HL-60 (cell line): ENCODE measurements at regions not wholly inside any gene's neighbourhood (a gene's known extent, or its start where the extent isn't known, plus 50 kb on each side); places are given as distances from the start of the nearest gene placed in this dataset.

Experiments used
- DNase-seq, 2 experiments: peaks; one replicate each; pipeline ENCODE4 v3.0.0-alpha.2; 2010 to 2020; ENCODE audit warnings: low read depth in 1 of 2, low spot score in 1 of 2
- H3K27ac ChIP-seq: fragments of 250-450 bp; sonication (Bioruptor Pico); replicated peaks from 2 replicates; pipeline ENCODE4 v1.5.1; 2020; ENCODE audit warnings: mild to moderate bottlenecking, moderate library complexity
- H3K27me3 ChIP-seq: fragments of 250-450 bp; sonication (Bioruptor Pico); 2 replicates; pipeline ENCODE4 v1.5.1; 2021; ENCODE audit warnings: mild to moderate bottlenecking, moderate library complexity; ENCODE audit not compliant: insufficient read depth, poor library complexity, severe bottlenecking
- H3K4me3 ChIP-seq: replicated peaks from 2 replicates; pipeline ENCODE4 v1.5.1; 2011; ENCODE audit warnings: mild to moderate bottlenecking, control low read depth, low read length; ENCODE audit not compliant: insufficient read depth
- GABPA ChIP-seq: IDR thresholded peaks from 2 replicates; pipeline ENCODE4 v1.6.1; 2012; ENCODE audit warnings: low read depth
- POLR2AphosphoS5 ChIP-seq: IDR thresholded peaks from 2 replicates; pipeline ENCODE4 v1.6.1; 2012; ENCODE audit warnings: low read depth
- SPI1 ChIP-seq: IDR thresholded peaks from 2 replicates; pipeline ENCODE4 v1.6.1; 2012; ENCODE audit warnings: low read depth, mild to moderate bottlenecking, borderline replicate concordance
- TF ChIP-seq, protein P1 (sequence below): IDR thresholded peaks from one replicate; pipeline ENCODE4 v1.5.1; 2011; ENCODE audit warnings: low read length, control low read depth, inconsistent platforms; ENCODE audit not compliant: insufficient read depth
- TF ChIP-seq, protein P2 (sequence below): IDR thresholded peaks from 2 replicates; pipeline ENCODE4 v1.6.1; 2012; ENCODE audit warnings: low read depth; ENCODE audit not compliant: insufficient replicate concordance

DNA sequence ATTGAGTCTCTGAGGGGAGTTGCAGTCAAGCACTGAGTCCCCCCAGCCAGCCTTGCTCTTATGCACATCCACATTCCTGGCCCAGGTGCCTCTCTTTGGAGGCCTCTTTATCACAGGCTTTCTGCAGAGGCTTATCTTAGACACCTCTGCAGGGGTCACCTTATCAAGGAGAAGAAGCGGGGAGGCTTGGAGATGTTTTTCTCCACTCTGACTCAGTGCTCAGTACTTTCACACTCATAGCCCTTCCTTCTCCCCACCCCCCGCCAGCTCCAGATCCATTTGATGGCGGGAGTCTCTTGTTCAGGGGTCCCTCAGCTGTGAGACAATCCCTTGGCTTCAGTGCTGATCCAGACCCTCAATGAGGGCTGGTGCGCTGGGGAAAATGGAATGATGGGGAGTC, 132.1 kb upstream of the TSHZ2 start:
- Histone ChIP-seq H3K4me3 (no peak overlapping the region), H3K27me3 (no peaks in the 10 kb centered on the region), H3K27ac (no peak overlapping the region)
- DNase-seq = no peak
- TF ChIP-seq POLR2AphosphoS5 (no peak), SPI1 (no peak), GABPA (no peak)
- TF ChIP-seq, protein P1, sequence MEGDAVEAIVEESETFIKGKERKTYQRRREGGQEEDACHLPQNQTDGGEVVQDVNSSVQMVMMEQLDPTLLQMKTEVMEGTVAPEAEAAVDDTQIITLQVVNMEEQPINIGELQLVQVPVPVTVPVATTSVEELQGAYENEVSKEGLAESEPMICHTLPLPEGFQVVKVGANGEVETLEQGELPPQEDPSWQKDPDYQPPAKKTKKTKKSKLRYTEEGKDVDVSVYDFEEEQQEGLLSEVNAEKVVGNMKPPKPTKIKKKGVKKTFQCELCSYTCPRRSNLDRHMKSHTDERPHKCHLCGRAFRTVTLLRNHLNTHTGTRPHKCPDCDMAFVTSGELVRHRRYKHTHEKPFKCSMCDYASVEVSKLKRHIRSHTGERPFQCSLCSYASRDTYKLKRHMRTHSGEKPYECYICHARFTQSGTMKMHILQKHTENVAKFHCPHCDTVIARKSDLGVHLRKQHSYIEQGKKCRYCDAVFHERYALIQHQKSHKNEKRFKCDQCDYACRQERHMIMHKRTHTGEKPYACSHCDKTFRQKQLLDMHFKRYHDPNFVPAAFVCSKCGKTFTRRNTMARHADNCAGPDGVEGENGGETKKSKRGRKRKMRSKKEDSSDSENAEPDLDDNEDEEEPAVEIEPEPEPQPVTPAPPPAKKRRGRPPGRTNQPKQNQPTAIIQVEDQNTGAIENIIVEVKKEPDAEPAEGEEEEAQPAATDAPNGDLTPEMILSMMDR = no peak
- TF ChIP-seq, protein P2, sequence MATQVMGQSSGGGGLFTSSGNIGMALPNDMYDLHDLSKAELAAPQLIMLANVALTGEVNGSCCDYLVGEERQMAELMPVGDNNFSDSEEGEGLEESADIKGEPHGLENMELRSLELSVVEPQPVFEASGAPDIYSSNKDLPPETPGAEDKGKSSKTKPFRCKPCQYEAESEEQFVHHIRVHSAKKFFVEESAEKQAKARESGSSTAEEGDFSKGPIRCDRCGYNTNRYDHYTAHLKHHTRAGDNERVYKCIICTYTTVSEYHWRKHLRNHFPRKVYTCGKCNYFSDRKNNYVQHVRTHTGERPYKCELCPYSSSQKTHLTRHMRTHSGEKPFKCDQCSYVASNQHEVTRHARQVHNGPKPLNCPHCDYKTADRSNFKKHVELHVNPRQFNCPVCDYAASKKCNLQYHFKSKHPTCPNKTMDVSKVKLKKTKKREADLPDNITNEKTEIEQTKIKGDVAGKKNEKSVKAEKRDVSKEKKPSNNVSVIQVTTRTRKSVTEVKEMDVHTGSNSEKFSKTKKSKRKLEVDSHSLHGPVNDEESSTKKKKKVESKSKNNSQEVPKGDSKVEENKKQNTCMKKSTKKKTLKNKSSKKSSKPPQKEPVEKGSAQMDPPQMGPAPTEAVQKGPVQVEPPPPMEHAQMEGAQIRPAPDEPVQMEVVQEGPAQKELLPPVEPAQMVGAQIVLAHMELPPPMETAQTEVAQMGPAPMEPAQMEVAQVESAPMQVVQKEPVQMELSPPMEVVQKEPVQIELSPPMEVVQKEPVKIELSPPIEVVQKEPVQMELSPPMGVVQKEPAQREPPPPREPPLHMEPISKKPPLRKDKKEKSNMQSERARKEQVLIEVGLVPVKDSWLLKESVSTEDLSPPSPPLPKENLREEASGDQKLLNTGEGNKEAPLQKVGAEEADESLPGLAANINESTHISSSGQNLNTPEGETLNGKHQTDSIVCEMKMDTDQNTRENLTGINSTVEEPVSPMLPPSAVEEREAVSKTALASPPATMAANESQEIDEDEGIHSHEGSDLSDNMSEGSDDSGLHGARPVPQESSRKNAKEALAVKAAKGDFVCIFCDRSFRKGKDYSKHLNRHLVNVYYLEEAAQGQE = no peak

DNA sequence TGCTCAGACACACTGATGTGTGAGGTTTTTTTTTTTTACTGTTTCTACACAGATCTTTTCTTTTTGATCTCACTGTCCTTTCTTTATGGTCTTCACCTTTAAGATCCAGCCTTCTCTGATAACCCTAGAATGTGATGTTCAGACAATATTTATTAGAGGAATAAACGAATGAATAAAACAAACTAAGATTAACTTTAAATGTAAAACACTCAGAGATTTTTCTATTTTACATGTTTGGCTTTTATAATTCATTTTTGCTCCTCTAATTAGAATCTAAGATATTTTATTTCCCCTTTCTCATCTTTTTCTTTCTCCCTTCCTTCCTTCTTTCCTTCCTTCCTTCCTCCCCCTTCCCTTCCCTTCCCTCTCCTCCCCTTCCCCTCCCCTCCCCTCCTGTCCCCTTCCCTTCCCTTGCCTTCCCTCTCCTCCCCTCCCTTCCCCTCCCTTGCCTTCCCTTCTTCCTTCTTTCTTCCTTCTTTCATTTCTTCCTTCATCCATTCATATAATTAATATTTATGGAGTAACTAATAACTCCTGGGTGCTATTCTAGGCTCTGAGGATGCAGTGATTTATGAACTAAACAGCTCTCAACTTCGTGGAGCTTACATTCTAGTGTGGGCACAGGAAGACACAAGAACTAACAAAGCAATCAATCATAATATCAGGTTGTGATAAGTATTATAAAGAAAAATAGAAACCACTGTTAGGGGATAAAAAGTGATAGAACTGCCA, 133.5 kb upstream of the TSHZ2 start:
- Histone ChIP-seq H3K4me3 (no peak overlapping the region), H3K27ac (no peak overlapping the region), H3K27me3 (no peaks in the 10 kb centered on the region)
- TF ChIP-seq, protein P2 = no peak
- TF ChIP-seq SPI1 = no peak
- TF ChIP-seq GABPA = no peak
- TF ChIP-seq, protein P1 = no peak
- no peak for TF ChIP-seq POLR2AphosphoS5
- DNase-seq = no peak

DNA sequence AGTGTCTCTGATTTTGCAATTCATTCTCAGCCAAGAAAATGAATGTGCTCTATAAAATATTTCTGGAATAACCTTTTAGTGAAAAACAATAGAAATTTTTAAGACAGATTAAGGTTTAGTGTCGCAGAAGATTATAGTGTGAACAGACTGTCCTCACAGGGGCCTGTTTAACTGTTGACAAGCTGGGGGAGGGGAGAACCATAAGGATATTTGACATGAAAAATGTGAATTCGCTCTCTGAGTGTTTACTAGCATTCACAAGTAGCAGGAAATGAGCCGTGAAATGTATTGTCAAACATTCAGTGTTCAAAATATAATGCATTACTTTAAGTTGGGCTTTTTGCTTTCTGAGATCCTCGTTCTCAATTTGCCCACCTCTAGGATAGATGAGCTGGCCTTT, 134.8 kb upstream of the TSHZ2 start:
- Histone ChIP-seq H3K27ac (no peak overlapping the region), H3K27me3 (no peaks in the 10 kb centered on the region), H3K4me3 (no peak overlapping the region)
- no peak for DNase-seq
- TF ChIP-seq POLR2AphosphoS5 (no peak), GABPA (no peak), SPI1 (no peak)
- TF ChIP-seq, protein P1 = no peak
- TF ChIP-seq, protein P2 = no peak
